ENCODE measurements at regions not wholly inside any gene's neighbourhood (a gene's known extent, or its start where the extent isn't known, plus 50 kb on each side); places are given as distances from the start of the nearest gene placed in this dataset.

- DNase-seq (ENCODE audit: low spot score) (no peak), FAIRE-seq (no peak)
Observed at GRCh38 chr13:83221256-83221655, 661.0 kb downstream of the SLITRK1 start.

GRCh38 chr13:83220241-83220640 lies 662.0 kb downstream of the SLITRK1 start:
- DNase-seq (ENCODE audit: low spot score) (no peak), FAIRE-seq (no peak)

GRCh38 chr13:83219832-83220231 lies 662.4 kb downstream of the SLITRK1 start:
- DNase-seq (ENCODE audit: low spot score) (no peak), FAIRE-seq (no peak)

GRCh38 chr13:83216479-83217245 lies 665.6 kb downstream of the SLITRK1 start:
- FAIRE-seq (no peak), DNase-seq (ENCODE audit: low spot score) (no peak)

GRCh38 chr13:83215627-83216026 lies 666.6 kb downstream of the SLITRK1 start:
- no peak for FAIRE-seq
- no peak for DNase-seq (ENCODE audit: low spot score)

- no peak for FAIRE-seq
Observed at GRCh38 chr13:83214452-83214851, 667.8 kb downstream of the SLITRK1 start.

GRCh38 chr13:83211301-83211700 lies 671.0 kb downstream of the SLITRK1 start:
- FAIRE-seq, result no peak
- no peak for DNase-seq (ENCODE audit: low spot score)

More at GRCh38 chr13:83214452-83214851, 667.8 kb downstream of the SLITRK1 start:
- DNase-seq (ENCODE audit: low spot score), result no peak

GRCh38 chr13:83204886-83205285 lies 677.4 kb downstream of the SLITRK1 start:
- DNase-seq (ENCODE audit: low spot score), result no peak
- FAIRE-seq, result no peak

- DNase-seq (ENCODE audit: low spot score) (no peak), FAIRE-seq (no peak)
Observed at GRCh38 chr13:83201506-83201905, 680.8 kb downstream of the SLITRK1 start.

- no peak for DNase-seq (ENCODE audit: low spot score)
- no peak for FAIRE-seq
Observed at GRCh38 chr13:83197316-83197715, 685.0 kb downstream of the SLITRK1 start.

GRCh38 chr13:83190020-83190419 lies 692.3 kb downstream of the SLITRK1 start:
- FAIRE-seq (no peak), DNase-seq (ENCODE audit: low spot score) (no peak)

GRCh38 chr13:83184819-83185218 lies 697.5 kb downstream of the SLITRK1 start:
- DNase-seq (ENCODE audit: low spot score), result no peak
- FAIRE-seq, result no peak

GRCh38 chr13:83184150-83184475 lies 698.2 kb downstream of the SLITRK1 start:
- FAIRE-seq (no peak), DNase-seq (ENCODE audit: low spot score) (no peak)

- no peak for DNase-seq (ENCODE audit: low spot score)
- no peak for FAIRE-seq
Observed at GRCh38 chr13:83183439-83184149, 698.7 kb downstream of the SLITRK1 start.

- DNase-seq (ENCODE audit: low spot score) (no peak), FAIRE-seq (no peak)
Observed at GRCh38 chr13:83182845-83183244, 699.4 kb downstream of the SLITRK1 start.

- DNase-seq (ENCODE audit: low spot score) (no peak), FAIRE-seq (no peak)
Observed at GRCh38 chr13:83178008-83178407, 704.3 kb downstream of the SLITRK1 start.

- DNase-seq (ENCODE audit: low spot score) (no peak), FAIRE-seq (no peak)
Observed at GRCh38 chr13:83168590-83168989, 713.7 kb downstream of the SLITRK1 start.

- no peak for DNase-seq (ENCODE audit: low spot score)
- no peak for FAIRE-seq
Observed at GRCh38 chr13:83167203-83167602, 715.1 kb downstream of the SLITRK1 start.

GRCh38 chr13:83166550-83166949 lies 715.7 kb downstream of the SLITRK1 start:
- no peak for FAIRE-seq

GRCh38 chr13:83162493-83162892 lies 719.8 kb downstream of the SLITRK1 start:
- DNase-seq (ENCODE audit: low spot score) (no peak), FAIRE-seq (no peak)

More at GRCh38 chr13:83166550-83166949, 715.7 kb downstream of the SLITRK1 start:
- DNase-seq (ENCODE audit: low spot score), result no peak

- FAIRE-seq (no peak), DNase-seq (ENCODE audit: low spot score) (no peak)
Observed at GRCh38 chr13:83153848-83154247, 728.4 kb downstream of the SLITRK1 start.

- no peak for FAIRE-seq
- no peak for DNase-seq (ENCODE audit: low spot score)
Observed at GRCh38 chr13:83151308-83151660, 731.0 kb downstream of the SLITRK1 start.
